WTC11 (cell line): ENCODE measurements at regions not wholly inside any gene's neighbourhood (a gene's known extent, or its start where the extent isn't known, plus 50 kb on each side); places are given as distances from the start of the nearest gene placed in this dataset.
A peak's percentile ranks its signal among the peaks of the same experiment; 100 is the strongest.

ENCODE experiments used
- ATAC-seq: fragments of 200-7000 bp; cut with Tn5 transposase; 2 replicates; pipeline ENCODE4 v1.10.0; 2021; ENCODE audit warnings: mild to moderate bottlenecking, moderate library complexity
- CTCF ChIA-PET: fragments of 300-600 bp; sonication (Branson Sonifier 250); formaldehyde crosslinking; loops from one replicate; lab custom pipeline; 2021; ENCODE audit warnings: antibody characterized with exemption; lab: Charles Lee
- POLR2A ChIA-PET: fragments of 350-600 bp; sonication (Branson Sonifier 250); formaldehyde crosslinking; loops from one replicate; lab custom pipeline; 2021; ENCODE audit warnings: antibody characterized with exemption; lab: Charles Lee
- DNase-seq: peaks from one replicate; pipeline ENCODE4 v3.0.0; 2021; ENCODE audit warnings: low spot score
- H3K27ac Mint-ChIP-seq: 2 replicates; pipeline ENCODE4 v1.8.0; 2021; ENCODE audit warnings: mixed read lengths
- H3K27me3 Mint-ChIP-seq: 2 replicates; pipeline ENCODE4 v1.8.0; 2021; ENCODE audit warnings: low read depth, mild to moderate bottlenecking, moderate library complexity, mixed read lengths
- H3K36me3 Mint-ChIP-seq: 2 replicates; pipeline ENCODE4 v1.8.0; 2021; ENCODE audit warnings: mixed read lengths
- H3K4me1 Mint-ChIP-seq: 2 replicates; pipeline ENCODE4 v1.8.0; 2022; ENCODE audit warnings: mixed read lengths
- H3K4me3 Mint-ChIP-seq: 2 replicates; pipeline ENCODE4 v1.8.0; 2021; ENCODE audit warnings: mild to moderate bottlenecking, moderate library complexity, mixed read lengths
- H3K9me3 Mint-ChIP-seq: 2 replicates; pipeline ENCODE4 v1.8.0; 2021; ENCODE audit warnings: mixed read lengths
- ARID4B ChIP-seq: sonication (generic); formaldehyde crosslinking; IDR thresholded peaks from 2 replicates; pipeline ENCODE4 v1.8.0; 2023; ENCODE audit warnings: missing genetic modification reagents, mild to moderate bottlenecking, borderline replicate concordance
- ATF2 ChIP-seq: sonication (generic); formaldehyde crosslinking; IDR thresholded peaks from 2 replicates; pipeline ENCODE4 v1.8.1; 2022; ENCODE audit warnings: low read depth, missing genetic modification reagents, borderline replicate concordance
- E2F4 ChIP-seq: sonication (generic); formaldehyde crosslinking; IDR thresholded peaks from 2 replicates; pipeline ENCODE4 v1.8.1; 2022; ENCODE audit warnings: low read depth, mild to moderate bottlenecking, moderate library complexity, missing genetic modification reagents, borderline replicate concordance
- ELF4 ChIP-seq: sonication (generic); formaldehyde crosslinking; IDR thresholded peaks from 2 replicates; pipeline ENCODE4 v1.8.1; 2022; ENCODE audit warnings: low read depth, mild to moderate bottlenecking, moderate library complexity, missing genetic modification reagents
- GTF2I ChIP-seq: fragments of 250-450 bp; sonication (Bioruptor Pico); conservative IDR thresholded peaks from 2 replicates; pipeline ENCODE4 v1.4.0; 2021; ENCODE audit warnings: mild to moderate bottlenecking
- MAX ChIP-seq: sonication (generic); formaldehyde crosslinking; IDR thresholded peaks from 2 replicates; pipeline ENCODE4 v1.8.0; 2022; ENCODE audit warnings: mild to moderate bottlenecking, missing genetic modification reagents
- MXD4 ChIP-seq: fragments of 250-450 bp; sonication (Bioruptor Pico); IDR thresholded peaks from 2 replicates; pipeline ENCODE4 v1.8.0; 2021; ENCODE audit warnings: mild to moderate bottlenecking, moderate library complexity, borderline replicate concordance
- NFATC4 ChIP-seq: fragments of 250-450 bp; sonication (Bioruptor Pico); IDR thresholded peaks from 2 replicates; pipeline ENCODE4 v1.9.0; 2021; ENCODE audit warnings: mild to moderate bottlenecking
- SMAD3 ChIP-seq: sonication (generic); formaldehyde crosslinking; IDR thresholded peaks from 2 replicates; pipeline ENCODE4 v1.8.0; 2022; ENCODE audit warnings: missing genetic modification reagents, mild to moderate bottlenecking, borderline replicate concordance
- TCF7 ChIP-seq: sonication (generic); formaldehyde crosslinking; IDR thresholded peaks from 2 replicates; pipeline ENCODE4 v1.8.0; 2022; ENCODE audit warnings: mild to moderate bottlenecking, low read depth, missing genetic modification reagents, moderate library complexity
- TP53 ChIP-seq: sonication (generic); formaldehyde crosslinking; IDR thresholded peaks from 2 replicates; pipeline ENCODE4 v1.8.1; 2023; ENCODE audit warnings: mild to moderate bottlenecking, missing genetic modification reagents
- ZNF121 ChIP-seq: sonication (generic); formaldehyde crosslinking; IDR thresholded peaks from 2 replicates; pipeline ENCODE4 v1.8.0; 2023; ENCODE audit warnings: missing genetic modification reagents

- no peak for TF ChIP-seq E2F4 (CRISPR knock-in tag)
Observed at GRCh38 chr2:10201201-10201600, 78.7 kb downstream of the RRM2 start (continued).

- POLR2A ChIA-PET, result no interaction called here
- Mint-ChIP-seq H3K36me3 (peaks cover 29% of the 10 kb centered on the region), H3K9me3 (peaks cover 15% of the 10 kb centered on the region), H3K4me1 (no peaks in the 10 kb centered on the region), H3K4me3 (no peak overlapping the region), H3K27me3 (peaks cover 7% of the 10 kb centered on the region; the same call in 1 of the 2 replicates), H3K27ac (no peak overlapping the region)
- DNase-seq, result no peak
- no peak for ATAC-seq
- CTCF ChIA-PET, result no interaction called here
- TF ChIP-seq TCF7 (CRISPR knock-in tag) (no peak), MAX (CRISPR knock-in tag) (no peak), ARID4B (no peak), ATF2 (CRISPR knock-in tag) (no peak), ZNF121 (CRISPR knock-in tag) (no peak), TP53 (no peak)
Observed at GRCh38 chr2:10202131-10202665, 79.7 kb downstream of the RRM2 start.

GRCh38 chr2:10204326-10205161 lies 82.0 kb downstream of the RRM2 start:
- ChIA-PET POLR2A (no interaction called here), CTCF (no interaction called here)
- H3K4me3 Mint-ChIP-seq, result no peak overlapping the region
- 0 out of 2 replicates have a peak overlapping the region, but pooled peaks have one; percentile 41 for H3K27ac Mint-ChIP-seq
- ATAC-seq, result no peak
- H3K27me3 Mint-ChIP-seq, result no peaks in the 10 kb centered on the region
- peaks cover 11% of the 10 kb centered on the region for H3K36me3 Mint-ChIP-seq
- no peaks in the 10 kb centered on the region for H3K9me3 Mint-ChIP-seq
- TF ChIP-seq GTF2I (no peak), MXD4 (CRISPR knock-in tag) (no peak), NFATC4 (CRISPR knock-in tag) (no peak)
- H3K4me1 Mint-ChIP-seq, result no peaks in the 10 kb centered on the region
- no peak for DNase-seq

- no peaks in the 10 kb centered on the region for H3K27me3 Mint-ChIP-seq
- TF ChIP-seq ELF4 (CRISPR knock-in tag) (no peak), SMAD3 (CRISPR knock-in tag) (no peak)
- H3K36me3 Mint-ChIP-seq, result peaks cover 11% of the 10 kb centered on the region
- H3K9me3 Mint-ChIP-seq, result no peaks in the 10 kb centered on the region
- H3K4me3 Mint-ChIP-seq, result no peak overlapping the region
- ATAC-seq, result no peak
- DNase-seq, result no peak
- ChIA-PET CTCF (no interaction called here), POLR2A (no interaction called here)
- H3K27ac Mint-ChIP-seq, result no peak overlapping the region
- H3K4me1 Mint-ChIP-seq, result no peaks in the 10 kb centered on the region
Observed at GRCh38 chr2:10205162-10205475, 82.6 kb downstream of the RRM2 start.
